Activated CD8-positive, alpha-beta memory T cell treated with anti-CD3 and anti-CD28 coated beads, Interleukin-2, amount 50 U/mL, for 1 hour (primary cell): ENCODE measurements at regions not wholly inside any gene's neighbourhood (a gene's known extent, or its start where the extent isn't known, plus 50 kb on each side); places are given as distances from the start of the nearest gene placed in this dataset.

Experiments
- DNase-seq: peaks from one replicate; pipeline ENCODE4 v3.0.0-alpha.2; 2020; ENCODE audit errors: extremely low read depth

DNA sequence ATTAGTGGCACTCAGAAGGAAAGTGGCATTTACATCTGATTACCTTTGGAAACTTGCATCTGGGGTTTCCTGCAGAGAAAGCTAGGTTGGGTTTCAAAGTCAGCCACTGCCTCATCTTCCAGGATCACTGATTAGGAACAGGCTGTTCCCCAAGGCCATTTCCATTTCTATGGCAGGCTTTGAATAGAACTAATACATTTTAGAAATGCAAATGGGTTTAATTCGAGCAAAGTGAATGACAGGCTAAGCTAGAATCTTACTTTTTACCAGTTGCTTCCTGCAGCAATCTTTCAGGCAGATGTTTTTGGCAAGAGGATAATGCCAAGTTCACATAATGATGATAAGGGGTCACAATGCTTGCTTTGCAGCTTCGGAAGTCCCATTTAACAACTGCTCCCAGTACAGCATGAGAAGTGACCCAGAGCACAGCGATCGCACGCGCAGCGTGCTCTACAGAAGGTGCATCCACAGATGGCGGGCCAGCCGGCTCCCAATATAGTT is 336.7 kb downstream of the LPIN1 start:
- no peak for DNase-seq

DNA sequence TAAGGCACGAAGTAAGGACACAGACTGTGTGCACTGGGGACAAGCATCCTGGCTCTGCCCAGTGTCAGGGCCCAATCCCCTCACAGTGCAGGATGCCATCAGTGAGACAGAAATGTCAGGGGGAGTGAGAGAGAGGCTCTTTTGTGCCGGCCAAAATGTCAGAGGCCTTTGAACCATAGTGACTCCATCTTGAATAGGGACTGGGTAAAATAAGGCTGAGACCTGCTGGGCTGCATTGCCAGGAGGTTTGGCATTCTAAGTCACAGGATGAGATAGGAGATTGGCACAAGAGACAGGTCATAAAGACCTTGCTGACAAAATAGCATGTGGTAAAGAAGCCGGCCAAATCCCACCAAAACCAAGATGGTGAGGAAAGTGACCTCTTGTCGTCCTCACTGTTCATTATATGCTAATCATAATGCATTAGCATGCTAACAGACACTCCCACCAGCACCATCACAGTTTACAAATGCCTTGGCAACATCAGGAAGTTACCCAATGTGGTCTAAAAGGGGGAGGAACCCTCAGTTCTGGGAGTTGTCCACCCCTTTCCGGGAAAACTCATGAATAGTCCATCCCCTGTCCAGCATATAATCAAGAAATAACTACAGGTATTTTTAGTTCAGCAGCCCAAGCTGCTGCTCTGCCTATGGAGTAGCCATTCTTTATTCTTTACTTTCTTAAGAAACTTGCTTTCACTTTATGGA is 337.4 kb downstream of the LPIN1 start:
- no peak for DNase-seq

DNA sequence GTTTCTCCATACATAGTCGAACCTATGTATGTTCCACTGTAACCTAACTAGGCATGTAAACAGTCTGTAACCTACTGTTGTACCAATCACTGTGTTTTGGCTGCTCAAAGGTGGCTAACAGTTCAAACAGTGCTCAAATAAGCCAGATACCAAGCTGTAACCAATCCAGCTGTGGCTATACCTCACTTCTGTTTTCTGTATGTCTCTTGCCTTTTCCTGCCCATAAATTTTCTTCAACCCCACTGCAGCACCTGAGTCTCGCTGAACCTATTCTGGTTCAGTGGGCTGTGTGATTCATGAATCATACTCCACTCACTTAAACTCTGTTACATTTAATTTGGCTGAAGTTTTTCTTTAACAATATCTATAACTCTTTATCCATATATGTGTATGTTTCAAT is 340.7 kb downstream of the LPIN1 start:
- no peak for DNase-seq

DNA sequence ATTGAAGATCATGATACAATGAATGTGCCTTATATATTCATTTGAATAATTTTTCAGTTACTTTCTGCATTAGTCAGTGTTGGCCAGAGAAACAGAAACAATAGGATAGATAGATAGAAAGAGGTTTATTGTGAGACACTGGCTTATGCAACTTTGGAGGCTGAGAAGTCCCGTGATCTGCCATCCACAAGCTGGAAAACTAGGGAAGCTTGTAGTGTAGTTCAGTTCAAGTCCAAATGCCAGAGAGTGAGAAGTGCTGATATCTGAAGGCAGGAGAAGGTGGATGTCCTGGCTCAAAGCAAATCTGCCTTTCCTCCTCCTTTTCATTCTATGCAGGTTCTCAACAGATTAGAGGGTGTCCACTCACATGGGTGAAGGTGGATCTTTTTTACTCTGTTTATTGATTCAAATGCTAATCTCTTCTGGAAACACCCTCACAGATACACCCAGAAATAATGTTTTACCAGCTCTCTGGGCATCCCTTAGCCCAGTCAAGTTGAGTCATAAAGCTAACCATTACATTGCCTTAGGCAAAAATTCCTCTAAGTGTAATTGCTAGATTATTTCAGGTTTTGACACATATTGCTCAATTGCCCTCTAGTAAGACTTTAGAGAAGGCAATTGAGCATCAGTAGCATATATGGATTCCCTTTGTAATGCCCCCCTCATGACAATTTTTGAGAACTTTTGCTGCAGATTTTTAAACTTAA is 341.4 kb downstream of the LPIN1 start:
- no peak for DNase-seq

DNA sequence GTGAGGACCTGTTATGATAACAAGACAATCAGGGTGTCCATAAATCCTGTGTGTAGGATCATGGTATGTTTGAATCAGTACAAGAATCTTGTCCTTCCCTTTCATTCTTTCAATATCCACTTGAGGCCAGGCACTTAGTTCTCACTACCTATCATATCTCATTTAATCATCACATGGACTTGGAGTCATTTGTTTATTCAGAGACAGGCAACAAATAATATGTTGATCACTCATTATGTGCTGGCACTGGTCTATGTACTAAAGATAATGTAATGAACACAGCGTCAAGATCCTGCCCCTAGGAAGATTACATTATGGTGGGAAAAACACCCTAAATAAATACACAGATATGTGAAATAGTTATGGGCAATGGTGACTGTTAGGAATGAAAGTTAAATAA is 342.6 kb downstream of the LPIN1 start:
- no peak for DNase-seq

DNA sequence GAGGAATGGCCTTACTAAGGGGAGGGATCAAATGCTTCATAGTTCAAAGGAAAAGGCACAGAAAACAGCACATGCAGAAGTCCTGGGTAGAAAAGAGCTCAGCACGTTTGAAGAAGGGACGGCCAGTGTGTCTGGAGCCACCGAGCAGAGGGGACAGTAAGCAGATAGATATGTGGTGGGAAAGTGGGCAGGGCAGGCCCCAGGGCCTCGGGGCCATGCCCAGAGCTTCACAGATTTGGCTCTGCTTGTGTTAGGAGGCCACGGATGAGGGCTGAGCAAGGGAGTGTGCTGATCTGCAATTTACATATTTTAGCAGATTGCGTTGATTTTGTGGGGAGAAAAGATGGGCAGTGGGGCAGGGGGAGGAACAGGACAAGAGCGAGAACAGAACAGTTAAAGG is 343.1 kb downstream of the LPIN1 start:
- no peak for DNase-seq

DNA sequence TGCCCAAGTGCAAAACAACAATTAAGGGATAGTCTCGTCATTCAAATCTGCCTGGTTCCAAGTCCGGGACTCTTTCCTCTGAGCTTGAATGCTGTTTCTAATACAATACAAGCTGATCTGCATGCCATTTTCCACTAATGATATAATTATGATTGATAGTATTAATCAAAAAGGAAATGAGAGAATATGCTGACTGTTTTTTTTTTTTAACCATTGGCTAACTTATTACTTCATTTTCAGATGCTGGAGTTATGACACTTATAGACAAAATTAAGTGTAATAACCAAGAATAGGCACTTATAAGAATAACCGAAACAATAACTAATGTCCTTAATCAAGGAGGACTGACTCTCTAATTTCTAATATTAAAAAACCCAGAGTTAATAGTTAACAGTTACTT is 343.6 kb downstream of the LPIN1 start:
- no peak for DNase-seq

DNA sequence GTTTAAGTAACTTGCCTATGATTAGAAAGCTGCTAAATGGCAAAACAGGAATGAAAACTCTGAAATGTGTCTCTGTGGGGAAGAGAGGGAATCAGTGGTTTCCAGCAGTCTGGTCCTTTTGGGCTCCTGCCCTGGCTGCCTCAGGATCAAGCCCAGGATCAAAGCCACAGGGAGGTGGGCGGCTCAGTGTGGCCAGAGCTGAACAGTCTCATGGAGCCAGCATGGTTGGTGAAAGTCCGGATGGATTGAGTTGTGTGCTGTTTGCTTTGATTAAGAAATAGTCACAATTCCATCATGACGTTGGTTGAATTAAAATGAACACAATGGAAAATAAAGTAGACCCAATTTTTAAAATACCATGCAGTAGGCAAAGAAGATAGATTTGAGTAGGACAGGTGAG is 344.2 kb downstream of the LPIN1 start:
- DNase-seq, result no peak

DNA sequence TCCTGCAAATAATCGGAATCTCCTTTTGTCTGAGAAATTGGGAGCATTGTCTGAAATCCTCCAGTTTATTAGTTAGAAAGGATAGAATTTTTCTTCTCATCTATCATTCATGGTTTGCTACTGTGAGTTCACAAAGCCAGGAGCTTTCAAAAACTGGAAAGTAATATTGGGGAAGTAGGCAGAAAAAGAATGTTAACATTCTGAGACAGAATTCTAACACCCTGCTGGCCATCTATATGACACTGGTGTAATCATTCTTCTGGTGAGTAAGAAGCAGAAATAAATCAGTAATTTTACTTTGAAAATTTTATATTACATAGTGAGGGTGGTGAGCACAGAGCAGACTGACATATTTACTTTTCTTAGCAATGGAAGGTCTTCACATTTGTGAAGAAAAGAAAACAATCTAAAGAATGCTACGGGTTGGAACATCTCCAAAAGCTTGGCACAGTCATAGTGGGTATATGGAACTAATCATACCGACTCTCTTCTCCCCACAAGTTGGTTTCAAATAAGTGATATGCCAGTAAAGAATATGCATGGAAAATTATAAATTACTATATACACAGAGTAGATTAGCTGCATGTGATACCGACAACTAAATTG is 344.9 kb downstream of the LPIN1 start:
- DNase-seq, result no peak

DNA sequence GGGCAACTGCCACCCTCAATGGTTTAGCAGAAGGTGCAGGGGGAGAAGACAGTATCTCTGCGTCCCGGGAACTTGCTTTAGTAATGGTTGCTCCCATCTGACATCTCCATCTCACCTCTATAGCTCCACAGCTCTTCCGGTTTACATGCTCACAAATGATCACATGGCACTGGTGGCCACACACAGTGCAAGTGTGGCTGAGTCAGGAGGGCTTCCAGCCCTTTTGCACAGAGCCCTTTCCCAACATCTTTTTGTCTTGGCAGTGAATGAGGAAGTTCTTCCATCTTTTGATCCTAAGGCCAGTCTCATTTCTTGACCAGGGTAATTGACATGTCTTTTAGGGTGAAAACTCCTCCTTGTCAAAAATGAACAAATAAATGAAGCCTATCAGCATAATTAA is 347.7 kb downstream of the LPIN1 start:
- DNase-seq, result no peak

DNA sequence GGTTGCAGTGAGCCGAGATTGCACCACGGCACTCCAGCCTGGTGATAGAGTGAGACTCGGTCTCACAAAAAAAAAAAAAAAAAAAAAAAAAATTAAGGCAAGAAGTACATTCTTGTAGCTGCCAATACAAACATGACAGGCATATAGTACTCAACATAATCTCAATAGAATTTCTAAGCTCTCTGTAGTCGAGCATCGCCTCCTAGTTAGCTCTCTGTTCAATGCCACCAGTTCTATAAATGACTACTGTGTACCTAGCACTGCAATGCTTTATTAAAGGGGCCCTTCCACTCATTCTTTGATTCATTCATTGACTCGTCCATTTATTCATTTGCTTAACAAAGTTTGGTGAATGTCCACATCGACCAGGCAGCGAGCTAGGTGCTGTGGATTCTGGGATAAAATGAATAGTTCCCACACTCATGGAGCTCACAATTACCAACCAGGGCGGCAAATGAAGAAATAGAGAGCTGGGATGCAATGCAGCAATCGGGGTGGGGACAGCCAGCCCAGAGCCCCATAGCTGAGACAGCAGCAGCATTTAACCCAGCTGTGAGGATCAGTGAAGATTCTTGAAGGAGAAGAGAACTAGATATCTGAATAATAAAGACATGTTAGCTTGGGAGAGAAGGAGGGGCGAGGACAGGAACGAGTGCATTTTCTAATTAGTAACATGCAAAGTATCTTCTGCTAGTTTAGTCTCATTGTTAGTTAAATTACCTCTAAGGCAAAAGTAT is 349.8 kb downstream of the LPIN1 start:
- no peak for DNase-seq

DNA sequence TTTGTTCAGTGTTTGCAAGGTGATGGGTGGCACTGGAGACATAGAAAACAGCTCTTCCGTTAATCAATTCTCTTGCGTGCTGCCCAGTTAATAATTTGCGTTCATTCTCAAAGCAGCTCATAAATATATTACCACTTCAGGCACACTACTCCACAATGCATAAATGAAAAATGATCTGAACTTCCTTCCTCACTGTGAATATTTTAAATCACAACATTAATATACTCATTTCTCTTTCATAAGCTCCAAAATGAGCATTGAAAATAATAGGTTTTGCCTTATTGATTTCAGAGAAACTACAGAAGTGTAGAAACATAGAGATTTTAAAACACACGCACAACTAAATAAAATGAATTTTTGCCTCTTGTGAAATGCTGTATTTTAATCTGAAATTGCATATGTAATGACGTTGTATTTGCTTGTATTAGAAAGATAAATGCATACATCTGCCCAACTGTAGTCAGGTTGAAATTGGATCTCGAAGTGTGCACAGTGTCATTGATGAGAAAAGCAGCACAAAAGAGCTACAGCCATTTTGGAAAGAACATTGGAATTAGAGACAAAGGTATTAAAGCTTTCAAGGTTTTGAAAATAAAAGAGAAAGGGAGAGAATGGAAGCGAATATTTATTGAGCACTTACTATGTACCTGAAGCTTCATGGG is 350.5 kb downstream of the LPIN1 start:
- DNase-seq, result no peak

DNA sequence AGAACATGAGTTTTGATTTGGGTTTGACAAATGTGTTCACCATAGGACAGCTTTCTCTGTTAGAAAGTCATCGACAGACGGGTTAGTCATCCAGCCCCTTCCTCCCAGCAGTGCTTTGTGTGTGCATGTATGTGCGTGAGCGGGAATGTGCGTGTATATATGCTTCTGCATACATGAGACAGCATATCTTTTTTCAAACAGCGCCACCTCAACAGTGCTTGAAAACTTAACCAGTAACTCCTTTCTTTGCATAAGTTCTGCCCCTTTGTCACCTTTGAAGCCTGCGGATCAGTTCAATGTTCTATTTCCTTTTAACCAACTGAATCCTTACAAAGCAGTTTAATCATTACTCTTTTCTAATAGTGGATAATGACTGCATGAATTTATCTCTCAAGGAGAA is 351.4 kb downstream of the LPIN1 start:
- DNase-seq, result no peak

DNA sequence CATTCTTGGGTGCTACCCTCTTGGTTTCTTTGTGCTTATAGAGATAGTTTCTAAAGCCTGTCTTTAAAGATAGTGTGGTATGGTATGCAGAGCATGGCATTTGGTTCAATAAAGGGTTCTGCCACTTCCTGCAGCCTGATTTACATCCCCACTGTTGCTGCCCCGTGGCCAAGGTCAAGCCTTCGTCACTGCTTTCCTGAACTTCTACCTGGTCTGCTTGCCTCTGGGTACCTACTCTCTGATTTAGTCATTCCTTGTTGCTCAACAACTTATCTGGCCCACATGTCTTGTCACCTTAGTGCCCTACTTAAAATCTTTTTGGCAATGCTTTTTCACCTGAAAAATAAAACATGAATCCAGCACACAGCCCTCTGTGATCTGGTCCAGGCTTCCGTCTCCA is 352.9 kb downstream of the LPIN1 start:
- no peak for DNase-seq

DNA sequence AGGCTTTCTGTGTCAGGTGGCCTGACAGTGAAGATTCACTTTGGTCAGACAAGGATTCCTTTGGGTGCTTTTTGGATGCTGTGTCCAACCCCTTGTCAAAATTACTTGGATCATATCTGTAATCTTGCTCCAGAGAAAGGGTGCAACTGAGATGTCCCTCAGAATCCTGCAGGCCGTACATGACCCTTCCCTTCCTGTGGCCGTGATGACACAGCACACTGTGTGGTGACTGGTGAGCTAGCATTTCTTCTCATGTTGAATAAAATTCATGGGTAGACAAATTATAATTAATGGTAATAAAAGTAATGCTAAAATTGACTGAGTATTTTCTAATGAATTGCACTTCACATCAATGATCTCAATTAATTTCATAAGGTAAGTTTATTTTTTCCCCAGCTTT is 356.2 kb downstream of the LPIN1 start:
- no peak for DNase-seq

DNA sequence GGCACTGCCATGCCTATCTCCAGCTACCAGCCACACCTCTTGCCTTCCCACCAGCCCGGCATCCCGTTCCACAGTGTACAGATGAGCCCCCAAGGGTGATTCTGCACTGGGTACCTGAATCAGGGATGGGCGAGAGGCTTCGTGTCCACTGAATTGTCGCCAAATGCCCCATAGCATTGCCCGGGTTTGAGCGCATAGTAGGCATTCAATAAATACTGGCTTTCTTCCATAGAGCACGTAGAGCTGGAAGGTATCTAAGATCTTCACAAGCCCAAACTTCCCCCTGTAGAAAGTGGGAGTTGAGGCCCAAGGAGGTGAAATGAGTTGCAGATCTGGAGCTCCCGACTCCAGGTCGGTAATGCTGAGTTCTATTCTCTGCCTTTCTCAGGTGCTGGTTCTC is 358.7 kb downstream of the LPIN1 start:
- DNase-seq, result no peak

DNA sequence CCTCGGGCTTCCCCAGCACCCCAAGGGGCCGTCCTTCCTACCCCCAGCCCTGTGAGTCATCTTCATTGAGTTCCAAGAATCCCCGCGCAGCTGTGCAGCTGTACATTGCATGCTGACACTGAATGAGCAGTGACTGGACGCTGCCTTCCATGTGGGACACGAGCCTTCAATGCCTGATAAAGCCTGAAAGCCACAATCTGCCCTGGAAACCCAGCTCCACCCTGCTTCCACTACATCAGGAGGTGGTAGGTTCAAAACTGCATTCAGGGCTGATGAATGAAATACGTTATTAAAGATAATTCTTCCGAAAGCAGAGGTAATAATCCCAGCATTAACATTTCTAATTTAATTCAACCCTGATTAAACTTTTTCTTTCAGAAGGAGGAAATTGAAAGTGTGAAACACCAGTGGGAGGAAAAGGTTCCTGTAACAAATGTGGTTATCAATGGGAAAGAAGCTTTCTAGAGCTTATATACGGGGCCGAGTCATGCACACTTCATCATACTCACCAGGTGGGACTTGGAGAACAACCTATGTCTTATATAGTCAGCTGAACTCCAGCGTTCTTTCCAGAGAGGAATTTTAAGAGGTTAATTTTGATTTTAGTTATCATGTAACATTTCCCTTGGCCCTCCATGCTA is 360.1 kb downstream of the LPIN1 start:
- no peak for DNase-seq

DNA sequence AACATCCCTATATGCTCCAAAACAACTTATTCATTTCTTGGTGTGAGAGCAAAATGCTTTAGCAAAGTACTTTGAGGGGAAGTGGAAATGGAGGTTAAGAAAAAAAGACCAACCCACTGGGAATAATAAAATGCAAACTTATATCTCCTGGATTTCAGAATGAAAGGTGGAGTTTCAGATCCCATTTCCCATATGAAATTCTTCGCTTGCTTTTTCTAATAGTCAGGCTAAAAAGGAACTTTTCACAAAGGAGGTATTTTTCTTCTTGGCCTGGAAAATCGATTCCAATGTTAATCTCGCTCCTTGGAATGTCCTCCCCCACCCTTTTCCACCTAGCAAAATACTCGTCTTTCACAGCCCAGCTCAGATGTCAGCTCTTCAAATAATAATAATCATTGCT is 360.9 kb downstream of the LPIN1 start:
- DNase-seq, result no peak

DNA sequence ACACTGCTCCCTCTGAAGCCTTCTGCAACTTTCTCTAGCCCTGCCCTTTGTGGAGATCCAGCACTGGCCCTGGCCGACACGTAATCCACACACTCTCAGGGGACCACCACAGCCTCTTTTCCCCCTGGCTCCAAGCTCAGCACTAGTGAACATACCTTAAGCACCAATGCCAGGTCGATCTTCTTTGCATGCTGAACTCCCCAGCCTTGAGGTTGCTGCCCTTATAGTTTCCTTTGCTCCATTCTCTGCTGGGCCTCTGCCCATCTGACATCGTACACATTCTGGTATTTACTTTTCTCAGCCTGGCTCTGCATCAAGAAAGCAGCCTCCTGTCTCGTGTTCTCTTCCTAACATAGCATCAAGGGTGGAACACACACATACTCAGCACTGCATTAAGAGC is 361.5 kb downstream of the LPIN1 start:
- DNase-seq, result no peak

DNA sequence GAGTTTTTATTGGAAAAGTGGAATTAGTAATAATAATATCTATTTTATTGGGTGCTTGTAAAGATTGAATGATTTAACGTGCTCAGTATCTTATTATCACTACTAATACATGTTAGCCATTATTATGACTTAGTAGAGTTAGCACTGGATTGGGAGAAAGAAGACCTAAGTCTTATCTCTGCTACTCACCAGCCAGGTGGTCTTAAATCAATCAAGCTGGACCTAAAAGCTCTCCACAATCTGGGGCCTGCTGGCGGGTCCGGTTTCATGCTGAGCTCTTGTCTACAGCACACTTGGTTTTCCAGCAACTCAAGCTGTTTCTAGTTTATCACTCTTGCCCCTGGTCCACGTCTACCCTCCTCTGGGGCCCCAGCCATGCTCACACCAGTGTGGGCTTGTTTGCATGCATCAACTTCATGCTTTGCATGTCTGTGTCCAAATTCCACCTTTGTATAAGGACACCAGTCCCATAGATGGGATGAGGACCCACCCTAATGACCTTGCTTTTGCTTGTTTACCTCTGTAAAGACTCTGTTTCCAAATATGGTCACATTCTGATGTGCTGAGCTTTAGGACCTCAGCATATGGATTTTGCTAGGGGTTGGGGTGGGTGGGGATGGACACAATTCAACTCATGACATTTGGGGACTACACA is 363.1 kb downstream of the LPIN1 start:
- no peak for DNase-seq

DNA sequence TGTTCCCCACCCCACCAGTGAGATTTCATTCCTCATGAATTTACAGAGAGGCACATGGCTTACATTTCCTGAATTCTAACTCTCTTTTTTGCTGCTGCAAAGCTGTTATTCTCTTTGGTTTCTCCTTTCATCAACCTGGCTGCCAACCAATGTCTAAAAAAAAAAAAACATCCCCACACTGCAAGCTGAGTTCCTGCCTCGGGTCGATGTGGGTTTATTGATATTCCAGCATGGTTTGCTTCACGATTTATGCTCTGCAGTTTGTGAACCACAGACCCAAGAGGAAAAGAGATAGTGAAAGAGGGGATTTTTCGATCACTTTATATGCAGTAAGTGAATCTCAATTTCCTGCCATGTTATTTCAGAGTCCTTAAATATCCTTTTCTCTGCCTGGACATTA is 363.6 kb downstream of the LPIN1 start:
- no peak for DNase-seq
